ENCODE measurements at regions not wholly inside any gene's neighbourhood (a gene's known extent, or its start where the extent isn't known, plus 50 kb on each side); places are given as distances from the start of the nearest gene placed in this dataset.

- Histone ChIP-seq H3K4me1 (ENCODE audit: insufficient read depth, low read length) (peaks cover 12% of the 10 kb centered on the region), H2AFZ (ENCODE audit: low read depth, low read length) (no peak overlapping the region), H3K4me3 (ENCODE audit: insufficient read depth, low read depth, low read length) (no peak overlapping the region), H3K79me2 (ENCODE audit: insufficient read depth, low read length) (no peaks in the 10 kb centered on the region), H3K9me3 (ENCODE audit: insufficient read depth, low read depth, low read length) (no peaks in the 10 kb centered on the region), H3K27me3 (ENCODE audit: insufficient read depth, low read length) (peaks cover 3% of the 10 kb centered on the region), H3K36me3 (ENCODE audit: insufficient read depth, low read length) (no peaks in the 10 kb centered on the region), H3K9ac (ENCODE audit: low read length) (no peak overlapping the region), H3K27ac (ENCODE audit: low read depth, low read length) (no peak overlapping the region), H3K4me2 (ENCODE audit: low read length) (no peak overlapping the region), H4K20me1 (ENCODE audit: insufficient read depth, low read length) (no peaks in the 10 kb centered on the region)
- no peak for TF ChIP-seq EZH2 (IDR thresholded peaks at IDR 0.05; ENCODE audit: insufficient read depth, low read length)
- no peak for TF ChIP-seq CTCF (IDR thresholded peaks at IDR 0.05; ENCODE audit: insufficient read depth, low read depth, low read length)
- H3K4me3 Mint-ChIP-seq (ENCODE audit: unreplicated experiment): no peak overlapping the region
- no peaks in the 10 kb centered on the region for H3K9me3 Mint-ChIP-seq (ENCODE audit: unreplicated experiment)
- no peak for FAIRE-seq
- peak overlapping the region; percentile 50 for H3K27ac Mint-ChIP-seq (ENCODE audit: unreplicated experiment)
- no peak for DNase-seq (ENCODE audit: low read depth)
- H3K27me3 Mint-ChIP-seq (ENCODE audit: low read depth, unreplicated experiment): no peaks in the 10 kb centered on the region
- no peaks in the 10 kb centered on the region for H3K36me3 Mint-ChIP-seq (ENCODE audit: low read depth, unreplicated experiment)
- peaks cover 29% of the 10 kb centered on the region for H3K4me1 Mint-ChIP-seq (ENCODE audit: low read depth, unreplicated experiment)
Measured at GRCh38 chr6:82841309-82841708, 224.3 kb downstream of the UBE3D start.
